IMR-90 (cell line): ENCODE measurements at regions not wholly inside any gene's neighbourhood (a gene's known extent, or its start where the extent isn't known, plus 50 kb on each side); places are given as distances from the start of the nearest gene placed in this dataset.

Source experiments
- ATAC-seq: fragments of 200-7000 bp; cut with Tn5 transposase; 2 replicates; pipeline ENCODE4 v1.9.1; 2020; ENCODE audit warnings: low read depth, mild to moderate bottlenecking, moderate library complexity
- BruUV-seq: library from RNA; stranded (reverse); fragments of 400-500 nt; replicated peaks from 2 replicates; lab custom pipeline; 2021; lab: Mats Ljungman, UMichigan
- CTCF ChIA-PET: fragments of 300-600 bp; formaldehyde crosslinking; extraction: SDS; loops from one replicate; lab custom pipeline; 2021; ENCODE audit warnings: antibody characterized with exemption; lab: Yijun Ruan, JAX
- POLR2A ChIA-PET: fragments of 300-600 bp; sonication (Branson Sonifier 250); formaldehyde crosslinking; loops from one replicate; lab custom pipeline; 2022; ENCODE audit warnings: antibody characterized with exemption; ENCODE audit not compliant: unreplicated experiment; lab: Charles Lee
- DNase-seq: peaks from one replicate; pipeline ENCODE4 v3.0.0; 2013
- H2AFZ ChIP-seq: replicated peaks from 2 replicates; pipeline ENCODE3; 2013; ENCODE audit warnings: low read length, mild to moderate bottlenecking; ENCODE audit not compliant: poor library complexity
- H2AK5ac ChIP-seq: 2 replicates; pipeline ENCODE4 v1.6.1; 2013; ENCODE audit warnings: low read depth, low read length, inconsistent platforms
- H2AK9ac ChIP-seq: replicated peaks from 2 replicates; pipeline ENCODE3; 2013; ENCODE audit warnings: mild to moderate bottlenecking, low read depth, low read length, moderate library complexity; ENCODE audit not compliant: poor library complexity
- H2BK120ac ChIP-seq: 2 replicates; pipeline ENCODE4 v1.6.1; 2013; ENCODE audit warnings: low read depth, low read length, inconsistent platforms
- H2BK15ac ChIP-seq: 3 replicates; pipeline ENCODE4 v1.6.1; 2013; ENCODE audit warnings: low read depth, low read length, inconsistent platforms
- H2BK20ac ChIP-seq: 2 replicates; pipeline ENCODE4 v1.6.1; 2013; ENCODE audit warnings: low read depth, mild to moderate bottlenecking, inconsistent platforms, low read length, moderate library complexity
- H2BK5ac ChIP-seq: 2 replicates; pipeline ENCODE4 v1.6.1; 2013; ENCODE audit warnings: mild to moderate bottlenecking, low read depth, low read length, inconsistent platforms; ENCODE audit not compliant: poor library complexity, severe bottlenecking
- H3K14ac ChIP-seq: replicated peaks from 2 replicates; pipeline ENCODE4 v1.6.1; 2013; ENCODE audit warnings: low read depth, low read length, inconsistent platforms
- H3K18ac ChIP-seq: 2 replicates; pipeline ENCODE4 v1.6.1; 2013; ENCODE audit warnings: low read depth, low read length, control low read depth
- H3K23ac ChIP-seq: 2 replicates; pipeline ENCODE4 v1.6.1; 2013; ENCODE audit warnings: low read depth, low read length, inconsistent platforms
- H3K27ac ChIP-seq: 2 replicates; pipeline ENCODE4 v1.5.1; 2013; ENCODE audit warnings: mild to moderate bottlenecking, control low read depth, low read length; ENCODE audit not compliant: insufficient read depth
- H3K27me3 ChIP-seq: 2 replicates; pipeline ENCODE4 v1.6.1; 2013; ENCODE audit warnings: low read length; ENCODE audit not compliant: control insufficient read depth, insufficient read depth
- H3K36me3 ChIP-seq: 2 replicates; pipeline ENCODE4 v1.6.1; 2013; ENCODE audit warnings: low read length, mixed read lengths; ENCODE audit not compliant: control insufficient read depth, insufficient read depth
- H3K4ac ChIP-seq: 2 replicates; pipeline ENCODE4 v1.6.1; 2013; ENCODE audit warnings: low read depth, low read length, inconsistent platforms
- H3K4me1 ChIP-seq: 2 replicates; pipeline ENCODE4 v1.6.1; 2013; ENCODE audit warnings: low read length, mixed read lengths; ENCODE audit not compliant: control insufficient read depth, insufficient read depth
- H3K4me2 ChIP-seq: 2 replicates; pipeline ENCODE4 v1.6.1; 2013; ENCODE audit warnings: low read depth, mild to moderate bottlenecking, control low read depth, low read length, moderate library complexity
- H3K4me3 ChIP-seq: 2 replicates; pipeline ENCODE4 v1.5.1; 2013; ENCODE audit warnings: low read depth, mild to moderate bottlenecking, control low read depth, low read length, moderate library complexity; ENCODE audit not compliant: insufficient read depth
- H3K56ac ChIP-seq: 2 replicates; pipeline ENCODE4 v1.6.1; 2013; ENCODE audit warnings: low read length, inconsistent platforms; ENCODE audit not compliant: insufficient read depth; ENCODE audit errors: extremely low read depth
- H3K79me1 ChIP-seq, 2 experiments: 2 replicates each; pipeline ENCODE4 v1.6.1; 2013; ENCODE audit warnings: low read length in 2 of 2, inconsistent platforms in 1 of 2, low read depth in 1 of 2
- H3K9ac ChIP-seq: 2 replicates; pipeline ENCODE4 v1.6.1; 2013; ENCODE audit warnings: low read depth, low read length, control low read depth
- H3K9me1 ChIP-seq: 2 replicates; pipeline ENCODE4 v1.6.1; 2013; ENCODE audit warnings: low read length, inconsistent platforms; ENCODE audit not compliant: insufficient read depth
- H3K9me3 ChIP-seq: 2 replicates; pipeline ENCODE4 v1.6.1; 2013; ENCODE audit warnings: low read length; ENCODE audit not compliant: control insufficient read depth, insufficient read depth
- H4K20me1 ChIP-seq: 2 replicates; pipeline ENCODE4 v1.6.1; 2013; ENCODE audit warnings: low read length, inconsistent platforms; ENCODE audit not compliant: insufficient read depth
- H4K5ac ChIP-seq: 2 replicates; pipeline ENCODE4 v1.6.1; 2013; ENCODE audit warnings: mild to moderate bottlenecking, low read depth, low read length, control low read depth
- H4K8ac ChIP-seq, 2 experiments: 2 replicates each; pipeline ENCODE4 v1.6.1; 2013; ENCODE audit warnings: low read depth in 2 of 2, low read length in 2 of 2, control low read depth in 1 of 2, inconsistent platforms in 1 of 2
- H4K91ac ChIP-seq: 2 replicates; pipeline ENCODE4 v1.6.1; 2013; ENCODE audit warnings: low read depth, low read length, inconsistent platforms; ENCODE audit not compliant: insufficient read depth
- BHLHE40 ChIP-seq: fragments of 150-350 bp; IDR thresholded peaks from 2 replicates; pipeline ENCODE4 v1.6.1; 2016; ENCODE audit warnings: mild to moderate bottlenecking, low read depth, low read length
- CEBPB ChIP-seq: IDR thresholded peaks from 2 replicates; pipeline ENCODE4 v1.6.1; 2012; ENCODE audit warnings: low read depth, low read length, improper control_type of control experiment
- CHD1 ChIP-seq: IDR thresholded peaks from 2 replicates; pipeline ENCODE4 v1.6.1; 2012; ENCODE audit warnings: low read depth, low read length, improper control_type of control experiment
- ELK1 ChIP-seq: fragments of 150-350 bp; IDR thresholded peaks from 2 replicates; pipeline ENCODE4 v1.6.1; 2016; ENCODE audit warnings: low read depth, mild to moderate bottlenecking, low read length, moderate library complexity, borderline replicate concordance
- FOS ChIP-seq: fragments of 150-350 bp; IDR thresholded peaks from 2 replicates; pipeline ENCODE4 v1.6.1; 2016; ENCODE audit warnings: low read depth, low read length
- MAFK ChIP-seq: IDR thresholded peaks from 2 replicates; pipeline ENCODE4 v1.6.1; 2012; ENCODE audit warnings: low read depth, low read length, improper control_type of control experiment
- MAZ ChIP-seq: IDR thresholded peaks from 2 replicates; pipeline ENCODE4 v1.6.1; 2012; ENCODE audit warnings: low read depth, mild to moderate bottlenecking, low read length, improper control_type of control experiment, moderate library complexity, borderline replicate concordance
- NFE2L2 ChIP-seq: fragments of 150-350 bp; IDR thresholded peaks from 2 replicates; pipeline ENCODE4 v1.6.1; 2016; ENCODE audit warnings: low read depth, mild to moderate bottlenecking, low read length
- POLR2A ChIP-seq: IDR thresholded peaks from 2 replicates; pipeline ENCODE4 v1.6.1; 2012; ENCODE audit warnings: mild to moderate bottlenecking, low read depth, low read length
- RCOR1 ChIP-seq: IDR thresholded peaks from 2 replicates; pipeline ENCODE4 v1.6.1; 2012; ENCODE audit warnings: mild to moderate bottlenecking, low read length, improper control_type of control experiment; ENCODE audit not compliant: insufficient replicate concordance
- RFX5 ChIP-seq: IDR thresholded peaks from 2 replicates; pipeline ENCODE4 v1.8.0; 2012; ENCODE audit warnings: low read depth, mild to moderate bottlenecking, low read length, moderate library complexity
- USF2 ChIP-seq: fragments of 150-350 bp; IDR thresholded peaks from 2 replicates; pipeline ENCODE4 v1.6.1; 2017; ENCODE audit warnings: mild to moderate bottlenecking, antibody characterized with exemption, low read length, low read depth
- WGBS, 2 experiments: methylation state at CpG; one replicate each; pipeline versions ENCODE4 v1.1.5 to v1.1.7; 2013; ENCODE audit warnings: missing lambda C conversion rate in 2 of 2; ENCODE audit not compliant: insufficient read length in 1 of 2; ENCODE audit errors: extremely low coverage in 2 of 2; 5-methylcytosine and 5-hydroxymethylcytosine counted together
- dilution Hi-C: fragments of 300-500 bp; cut with HindIII; formaldehyde crosslinking; loops from one replicate; pipeline ENCODE4 v1.14.3; 2018; ENCODE audit warnings: low sequenced_read_pairs; ENCODE audit not compliant: unreplicated experiment
- in situ Hi-C: fragments of 300-500 bp; cut with MboI; formaldehyde crosslinking; loops from 3 replicates; pipeline ENCODE4 v1.14.3; 2019; ENCODE audit warnings: low sequenced_read_pairs, inconsistent platforms, mixed read lengths
- intact Hi-C: fragments of 100-400 bp; cut with micrococcal nuclease; formaldehyde crosslinking; loops from 2 replicates; pipeline ENCODE4 v1.10.0; 2022

- Histone ChIP-seq H3K79me1 (no peaks in the 10 kb centered on the region), H3K56ac (no peak overlapping the region), H3K4me2 (no peak overlapping the region), H3K23ac (no peak overlapping the region), H4K20me1 (no peaks in the 10 kb centered on the region), H3K27ac (no peak overlapping the region), H4K91ac (no peak overlapping the region), H3K14ac (no peak overlapping the region), H3K9me1 (no peaks in the 10 kb centered on the region), H4K8ac (no peak overlapping the region), H2AK9ac (no peak overlapping the region), H3K4ac (no peak overlapping the region), H2AFZ (no peak overlapping the region), H2AK5ac (no peak overlapping the region), H3K9me3 (peaks cover 13% of the 10 kb centered on the region; the same call in 1 of the 2 replicates), H3K4me1 (no peaks in the 10 kb centered on the region), H3K18ac (no peak overlapping the region), H3K27me3 (no peaks in the 10 kb centered on the region), H3K4me3 (no peak overlapping the region), H2BK15ac (no peak overlapping the region), H2BK120ac (no peak overlapping the region), H2BK5ac (no peak overlapping the region), H3K36me3 (no peaks in the 10 kb centered on the region), H4K5ac (no peak overlapping the region), H3K9ac (no peak overlapping the region), H2BK20ac (no peak overlapping the region)
- ATAC-seq (no peak), DNase-seq (no peak)
- dilution Hi-C loops (no loop called here), intact Hi-C loops (no loop called here), in situ Hi-C loops (no loop called here)
- TF ChIP-seq CHD1 = no peak
- TF ChIP-seq BHLHE40 = no peak
- no peak for TF ChIP-seq RFX5
- no peak for TF ChIP-seq FOS
- TF ChIP-seq MAFK = no peak
- no peak for TF ChIP-seq CEBPB
- TF ChIP-seq POLR2A = no peak
- no peak for TF ChIP-seq RCOR1
- no peak for TF ChIP-seq MAZ
- no peak for TF ChIP-seq NFE2L2
- no peak for TF ChIP-seq USF2
- TF ChIP-seq ELK1 = no peak
- ChIA-PET CTCF (no interaction called here), POLR2A (no interaction called here)
- WGBS, 2 experiments = 60% methylated on average over 1 of the region's 16 CpGs; no CpG with 5 or more reads in 1 of the 2 experiments
- no TSS peak for BruUV-seq
Measured at GRCh38 chr4:161003418-161004057, 1160.3 kb downstream of the FSTL5 start.
